ENCODE measurements at regions not wholly inside any gene's neighbourhood (a gene's known extent, or its start where the extent isn't known, plus 50 kb on each side); places are given as distances from the start of the nearest gene placed in this dataset.

DNA sequence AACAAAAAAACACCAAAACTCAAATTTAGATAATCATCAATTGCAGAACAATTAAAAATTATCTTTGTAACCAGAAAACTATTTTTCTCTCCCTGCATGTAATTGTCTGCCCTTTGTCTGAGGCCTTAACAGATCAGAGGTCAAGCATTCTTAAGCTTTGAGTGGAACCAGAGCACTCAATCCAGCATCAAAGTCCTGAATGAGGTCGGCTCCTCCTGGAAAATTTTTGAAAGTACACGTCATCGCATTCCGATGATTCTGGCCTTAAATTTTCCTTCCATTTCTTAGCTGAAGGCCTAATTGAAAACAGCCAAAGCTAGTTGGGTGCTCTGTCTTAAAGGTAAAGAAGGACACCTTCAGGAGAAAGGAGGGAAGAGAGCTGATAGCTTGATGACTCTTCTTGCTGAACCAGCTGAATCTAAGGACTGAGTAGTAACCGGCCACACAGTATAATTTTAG lies 510.2 kb upstream of the SULF2 start:
- TF ChIP-seq SUZ12 (IDR thresholded peaks at IDR 0.05; ENCODE audit: extremely low read depth, insufficient read depth, insufficient read length) (no peak), ZNF274 (IDR thresholded peaks at IDR 0.05; ENCODE audit: low read depth, low read length) (no peak), YY1 (IDR thresholded peaks at IDR 0.05; ENCODE audit: insufficient read depth, insufficient read length) (no peak)
